CD14-positive monocyte (primary cell): ENCODE measurements at regions not wholly inside any gene's neighbourhood (a gene's known extent, or its start where the extent isn't known, plus 50 kb on each side); places are given as distances from the start of the nearest gene placed in this dataset.
"Not testable (repeated sequence)": the region's sequence is repeated elsewhere in the genome, so short reads cannot be mapped to it uniquely, and the experiment has no call there.

Source experiments
- DNase-seq, 3 donors: peaks; one replicate each; pipeline ENCODE4 v3.0.0-alpha.2; 2011 to 2022
- H2AFZ ChIP-seq: 2 replicates; pipeline ENCODE4 v1.6.0; 2012; ENCODE audit warnings: mild to moderate bottlenecking, low read depth, low read length, inconsistent platforms; ENCODE audit not compliant: insufficient read depth, poor library complexity, severe bottlenecking
- H3K27ac ChIP-seq, 2 donors: 1 replicate in 1 of 2; 2 replicates in 1 of 2; pipeline ENCODE4 v1.5.1; 2012 to 2013; ENCODE audit warnings: low read length in 2 of 2, control low read depth in 1 of 2, inconsistent platforms in 1 of 2, low read depth in 1 of 2, mild to moderate bottlenecking in 1 of 2
- H3K27me3 ChIP-seq, 2 donors: one replicate each; pipeline versions ENCODE4 v1.6.0 to v1.6.1; 2011 to 2013; ENCODE audit warnings: low read length in 2 of 2; ENCODE audit not compliant: control insufficient read depth in 2 of 2, insufficient read depth in 2 of 2
- H3K36me3 ChIP-seq, 2 donors: replicated peaks in 1 of 2; 1 replicate in 1 of 2; 2 replicates in 1 of 2; pipeline versions ENCODE4 v1.5.1 to v1.6.1; 2012 to 2013; ENCODE audit warnings: low read length in 2 of 2, control low read depth in 1 of 2, inconsistent platforms in 1 of 2, mild to moderate bottlenecking in 1 of 2; ENCODE audit not compliant: insufficient read depth in 2 of 2, control insufficient read depth in 1 of 2
- H3K4me1 ChIP-seq, 2 donors: 1 replicate in 1 of 2; 2 replicates in 1 of 2; pipeline versions ENCODE4 v1.5.1 to v1.6.1; 2012 to 2013; ENCODE audit warnings: low read length in 2 of 2, control low read depth in 1 of 2, inconsistent platforms in 1 of 2, mild to moderate bottlenecking in 1 of 2, moderate library complexity in 1 of 2; ENCODE audit not compliant: insufficient read depth in 2 of 2, control insufficient read depth in 1 of 2
- H3K4me2 ChIP-seq: replicated peaks from 2 replicates; pipeline ENCODE3; 2012; ENCODE audit warnings: low read length, moderate library complexity, mild to moderate bottlenecking; ENCODE audit not compliant: poor library complexity, severe bottlenecking; ENCODE audit errors: extremely low read depth
- H3K4me3 ChIP-seq, 3 experiments: fragments of 200-600 bp in 1 of 3; sonication (generic) in 1 of 3; replicated peaks in 1 of 3; 1 replicate in 2 of 3; 2 replicates in 1 of 3; pipeline ENCODE4 v1.5.1; 2011 to 2013; ENCODE audit warnings: low read length in 3 of 3, mild to moderate bottlenecking in 3 of 3, control low read depth in 2 of 3, low read depth in 2 of 3, inconsistent platforms in 1 of 3, moderate library complexity in 1 of 3
- H3K79me2 ChIP-seq: 2 replicates; pipeline ENCODE4 v1.6.0; 2012; ENCODE audit warnings: mild to moderate bottlenecking, control low read depth, inconsistent platforms, low read length, moderate library complexity; ENCODE audit not compliant: insufficient read depth
- H3K9ac ChIP-seq: 2 replicates; pipeline ENCODE4 v1.6.0; 2017; ENCODE audit warnings: low read length, mild to moderate bottlenecking; ENCODE audit not compliant: insufficient read depth, poor library complexity, severe bottlenecking
- H3K9me3 ChIP-seq, 2 donors: replicated peaks in 1 of 2; 1 replicate in 1 of 2; 2 replicates in 1 of 2; pipeline versions ENCODE4 v1.5.1 to v1.6.1; 2012 to 2013; ENCODE audit warnings: low read length in 2 of 2, control low read depth in 1 of 2; ENCODE audit not compliant: control insufficient read depth in 1 of 2, insufficient read depth in 1 of 2
- H4K20me1 ChIP-seq: 2 replicates; pipeline ENCODE4 v1.6.0; 2012; ENCODE audit warnings: mild to moderate bottlenecking, low read length, control low read depth, moderate library complexity; ENCODE audit not compliant: insufficient read depth
- H3K27ac Mint-ChIP-seq, 7 donors: one replicate each; pipeline ENCODE4 v1.8.0; 2020; ENCODE audit warnings: mild to moderate bottlenecking in 7 of 7, mixed read lengths in 7 of 7, moderate library complexity in 6 of 7, inconsistent platforms in 2 of 7
- H3K27me3 Mint-ChIP-seq, 3 donors: one replicate each; pipeline ENCODE4 v1.8.0; 2021 to 2022; ENCODE audit warnings: low read depth in 3 of 3, mild to moderate bottlenecking in 3 of 3, mixed read lengths in 3 of 3, moderate library complexity in 3 of 3, inconsistent platforms in 1 of 3
- H3K36me3 Mint-ChIP-seq, 2 donors: one replicate each; pipeline ENCODE4 v1.8.0; 2020; ENCODE audit warnings: mixed read lengths in 2 of 2, inconsistent platforms in 1 of 2, mild to moderate bottlenecking in 1 of 2
- H3K4me1 Mint-ChIP-seq: one replicate; pipeline ENCODE4 v1.8.0; 2020; ENCODE audit warnings: mild to moderate bottlenecking, mixed read lengths
- H3K4me3 Mint-ChIP-seq, 2 donors: one replicate each; pipeline ENCODE4 v1.8.0; 2020; ENCODE audit warnings: mild to moderate bottlenecking in 2 of 2, mixed read lengths in 2 of 2, moderate library complexity in 1 of 2
- H3K9me3 Mint-ChIP-seq, 7 donors: one replicate each; pipeline ENCODE4 v1.8.0; 2020 to 2022; ENCODE audit warnings: mixed read lengths in 7 of 7, mild to moderate bottlenecking in 6 of 7, moderate library complexity in 6 of 7, inconsistent platforms in 2 of 7
- WGBS: methylation state at CpG from one replicate; pipeline ENCODE4 v1.1.5; 2013; ENCODE audit warnings: missing lambda C conversion rate; ENCODE audit not compliant: insufficient coverage; 5-methylcytosine and 5-hydroxymethylcytosine counted together
- intact Hi-C, 2 donors: fragments of 100-400 bp; cut with micrococcal nuclease; formaldehyde crosslinking; loops; one replicate each; pipeline versions ENCODE4 v1.15.0 to v1.15.1; 2023
- TF ChIP-seq, protein P1 (sequence below): fragments of 200-600 bp; IDR thresholded peaks from one replicate; pipeline ENCODE4 v1.8.0; 2022; ENCODE audit warnings: antibody characterized with exemption, mild to moderate bottlenecking

DNA sequence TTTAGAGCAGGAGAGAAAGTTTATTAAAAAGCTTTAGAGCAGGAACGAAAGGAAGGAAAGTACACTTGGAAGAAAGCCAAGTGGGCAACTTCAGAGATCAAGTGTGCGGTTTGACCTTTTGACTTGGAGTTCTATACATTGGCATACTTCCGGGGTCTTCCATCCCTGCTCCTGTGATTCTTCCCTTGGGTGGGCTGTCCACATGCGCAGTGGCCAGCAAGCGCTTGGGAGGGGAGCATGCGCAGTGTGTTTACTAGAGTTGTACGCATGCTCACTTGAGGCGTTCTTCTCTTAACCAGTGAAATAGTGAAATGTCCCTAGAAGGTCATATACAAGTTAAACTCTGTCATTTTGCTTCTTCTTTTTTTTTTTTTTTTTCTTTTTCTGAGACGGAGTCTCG is 56.9 kb upstream of the ZNF532 start:
- Histone ChIP-seq H3K4me2 (no peak overlapping the region), H3K27me3 (no peaks in the 10 kb centered on the region), H3K36me3 (no peaks in the 10 kb centered on the region), H2AFZ (no peak overlapping the region), H4K20me1 (no peaks in the 10 kb centered on the region), H3K27ac (no peak overlapping the region), H3K4me3 (no peak overlapping the region), H3K9me3 (no peaks in the 10 kb centered on the region), H3K79me2 (no peaks in the 10 kb centered on the region), H3K4me1 (no peaks in the 10 kb centered on the region), H3K9ac (no peak overlapping the region)
- 98% methylated on average over 9 of the region's 10 CpGs for WGBS
- Mint-ChIP-seq H3K4me1 (no peaks in the 10 kb centered on the region), H3K36me3 (no peaks in the 10 kb centered on the region), H3K4me3 (no peak overlapping the region), H3K27me3 (peaks cover 1 to 8% (median 5%) of the 10 kb centered on the region in 3 donors), H3K9me3 (peaks cover 0 to 7% (median 2%) of the 10 kb centered on the region in 7 donors), H3K27ac (peak overlapping the region in 1 of 7 donors; percentile 42)
- no peak for DNase-seq
- intact Hi-C loops: no loop called here
- TF ChIP-seq, protein P1, sequence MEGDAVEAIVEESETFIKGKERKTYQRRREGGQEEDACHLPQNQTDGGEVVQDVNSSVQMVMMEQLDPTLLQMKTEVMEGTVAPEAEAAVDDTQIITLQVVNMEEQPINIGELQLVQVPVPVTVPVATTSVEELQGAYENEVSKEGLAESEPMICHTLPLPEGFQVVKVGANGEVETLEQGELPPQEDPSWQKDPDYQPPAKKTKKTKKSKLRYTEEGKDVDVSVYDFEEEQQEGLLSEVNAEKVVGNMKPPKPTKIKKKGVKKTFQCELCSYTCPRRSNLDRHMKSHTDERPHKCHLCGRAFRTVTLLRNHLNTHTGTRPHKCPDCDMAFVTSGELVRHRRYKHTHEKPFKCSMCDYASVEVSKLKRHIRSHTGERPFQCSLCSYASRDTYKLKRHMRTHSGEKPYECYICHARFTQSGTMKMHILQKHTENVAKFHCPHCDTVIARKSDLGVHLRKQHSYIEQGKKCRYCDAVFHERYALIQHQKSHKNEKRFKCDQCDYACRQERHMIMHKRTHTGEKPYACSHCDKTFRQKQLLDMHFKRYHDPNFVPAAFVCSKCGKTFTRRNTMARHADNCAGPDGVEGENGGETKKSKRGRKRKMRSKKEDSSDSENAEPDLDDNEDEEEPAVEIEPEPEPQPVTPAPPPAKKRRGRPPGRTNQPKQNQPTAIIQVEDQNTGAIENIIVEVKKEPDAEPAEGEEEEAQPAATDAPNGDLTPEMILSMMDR: no peak

DNA sequence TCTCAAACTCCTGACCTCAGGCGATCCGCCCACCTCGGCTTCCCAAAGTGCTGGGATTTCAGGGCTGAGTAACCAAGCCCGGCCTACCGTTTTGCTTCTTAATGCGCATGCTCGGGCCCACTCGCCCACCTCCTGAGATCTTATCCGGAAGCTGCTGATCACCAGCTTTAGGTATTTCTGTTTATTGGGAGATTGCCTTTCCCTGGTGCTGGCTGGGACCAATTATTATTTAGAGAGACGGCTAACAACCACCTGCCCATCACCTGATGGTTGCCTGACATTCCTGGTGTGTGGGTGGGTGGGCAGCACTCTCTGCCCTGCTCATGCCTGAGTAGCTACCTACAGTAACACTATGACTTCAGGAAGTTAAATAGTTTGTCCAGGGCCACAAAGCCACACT is 56.3 kb upstream of the ZNF532 start:
- Mint-ChIP-seq H3K27ac (no peak overlapping the region), H3K4me3 (no peak overlapping the region), H3K9me3 (peaks cover 0 to 7% (median 2%) of the 10 kb centered on the region in 7 donors), H3K27me3 (peaks cover 0 to 6% (median 3%) of the 10 kb centered on the region in 3 donors), H3K36me3 (no peaks in the 10 kb centered on the region), H3K4me1 (no peaks in the 10 kb centered on the region)
- H3K36me3 ChIP-seq: no peaks in the 10 kb centered on the region
- no peaks in the 10 kb centered on the region for H3K27me3 ChIP-seq
- no peak overlapping the region for H3K4me3 ChIP-seq
- no peak overlapping the region for H3K9ac ChIP-seq
- no peak for DNase-seq
- no peak overlapping the region for H2AFZ ChIP-seq
- H3K4me2 ChIP-seq: no peak overlapping the region
- H3K4me1 ChIP-seq: no peaks in the 10 kb centered on the region
- 97% methylated on average over 8 of the region's 10 CpGs for WGBS
- no peaks in the 10 kb centered on the region for H4K20me1 ChIP-seq
- TF ChIP-seq, protein P1: no peak
- H3K9me3 ChIP-seq: no peaks in the 10 kb centered on the region
- no peak overlapping the region for H3K27ac ChIP-seq
- intact Hi-C loops: no loop called here
- H3K79me2 ChIP-seq: no peaks in the 10 kb centered on the region

DNA sequence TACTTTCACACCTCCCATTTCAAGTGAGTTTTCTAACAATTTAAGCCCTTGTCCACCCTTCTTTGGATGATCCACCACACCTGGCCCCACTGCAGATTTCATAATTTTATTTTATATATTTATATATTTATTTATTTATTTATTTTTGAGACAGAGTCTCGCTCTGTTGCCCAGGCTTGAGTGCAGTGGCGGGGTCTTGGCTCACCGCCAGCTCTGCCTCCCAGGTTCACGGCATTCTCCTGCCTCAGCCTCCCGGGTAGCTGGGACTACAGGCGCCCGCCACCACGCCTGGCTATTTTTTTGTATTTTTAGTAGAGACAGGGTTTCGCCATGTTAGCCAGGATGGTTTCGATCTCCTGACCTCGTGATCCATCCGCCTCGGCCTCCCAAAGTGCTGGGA is 52.8 kb upstream of the ZNF532 start:
- DNase-seq, H3K36me3 ChIP-seq, H3K27ac ChIP-seq, intact Hi-C loops, H3K4me2 ChIP-seq, H3K79me2 ChIP-seq, H4K20me1 ChIP-seq, H2AFZ ChIP-seq, H3K27me3 ChIP-seq, H3K4me3 ChIP-seq, H3K4me1 ChIP-seq, H3K27ac Mint-ChIP-seq, H3K9me3 ChIP-seq, H3K9ac ChIP-seq, H3K4me1 Mint-ChIP-seq, H3K27me3 Mint-ChIP-seq, H3K4me3 Mint-ChIP-seq, H3K36me3 Mint-ChIP-seq: not testable (repeated sequence)
- H3K9me3 Mint-ChIP-seq: peaks cover 0 to 10% (median 5%) of the 10 kb centered on the region in 7 donors
- WGBS: 100% methylated on average over 4 of the region's 13 CpGs
